ENCODE measurements at regions not wholly inside any gene's neighbourhood (a gene's known extent, or its start where the extent isn't known, plus 50 kb on each side); places are given as distances from the start of the nearest gene placed in this dataset.

GRCh38 chr11:88013508-88014065 lies 161.7 kb downstream of the RAB38 start:
- TF ChIP-seq POLR2A (IDR thresholded peaks at IDR 0.05; ENCODE audit: borderline replicate concordance, extremely low read depth, insufficient read depth, insufficient read length) (no peak), EZH2 (IDR thresholded peaks at IDR 0.05) (no peak), ZBTB33 (IDR thresholded peaks at IDR 0.05; ENCODE audit: extremely low read depth, insufficient replicate concordance, low read length) (no peak), ZNF274 (IDR thresholded peaks at IDR 0.05; ENCODE audit: low read depth, low read length) (no peak)
- TF ChIP-seq, protein P1, sequence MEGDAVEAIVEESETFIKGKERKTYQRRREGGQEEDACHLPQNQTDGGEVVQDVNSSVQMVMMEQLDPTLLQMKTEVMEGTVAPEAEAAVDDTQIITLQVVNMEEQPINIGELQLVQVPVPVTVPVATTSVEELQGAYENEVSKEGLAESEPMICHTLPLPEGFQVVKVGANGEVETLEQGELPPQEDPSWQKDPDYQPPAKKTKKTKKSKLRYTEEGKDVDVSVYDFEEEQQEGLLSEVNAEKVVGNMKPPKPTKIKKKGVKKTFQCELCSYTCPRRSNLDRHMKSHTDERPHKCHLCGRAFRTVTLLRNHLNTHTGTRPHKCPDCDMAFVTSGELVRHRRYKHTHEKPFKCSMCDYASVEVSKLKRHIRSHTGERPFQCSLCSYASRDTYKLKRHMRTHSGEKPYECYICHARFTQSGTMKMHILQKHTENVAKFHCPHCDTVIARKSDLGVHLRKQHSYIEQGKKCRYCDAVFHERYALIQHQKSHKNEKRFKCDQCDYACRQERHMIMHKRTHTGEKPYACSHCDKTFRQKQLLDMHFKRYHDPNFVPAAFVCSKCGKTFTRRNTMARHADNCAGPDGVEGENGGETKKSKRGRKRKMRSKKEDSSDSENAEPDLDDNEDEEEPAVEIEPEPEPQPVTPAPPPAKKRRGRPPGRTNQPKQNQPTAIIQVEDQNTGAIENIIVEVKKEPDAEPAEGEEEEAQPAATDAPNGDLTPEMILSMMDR (IDR thresholded peaks at IDR 0.05 in 2 of 3, conservative IDR thresholded peaks at IDR 0.05 in 1 of 3; ENCODE audit: borderline replicate concordance in 1 of 3, insufficient read depth in 1 of 3, low read depth in 2 of 3, low read length in 2 of 3) = no peak

All from HCT116 (cell line).